Suppressor macrophage treated with lipopolysaccharide for 1 hour (primary cell): ENCODE measurements at regions not wholly inside any gene's neighbourhood (a gene's known extent, or its start where the extent isn't known, plus 50 kb on each side); places are given as distances from the start of the nearest gene placed in this dataset.

Source experiments
- DNase-seq, 3 donors: peaks; one replicate each; pipeline ENCODE4 v3.0.0-alpha.2; 2020 to 2022

GRCh38 chr9:115629879-115630840, 512.2 kb upstream of the TNC start:
- no peak for DNase-seq

DNA sequence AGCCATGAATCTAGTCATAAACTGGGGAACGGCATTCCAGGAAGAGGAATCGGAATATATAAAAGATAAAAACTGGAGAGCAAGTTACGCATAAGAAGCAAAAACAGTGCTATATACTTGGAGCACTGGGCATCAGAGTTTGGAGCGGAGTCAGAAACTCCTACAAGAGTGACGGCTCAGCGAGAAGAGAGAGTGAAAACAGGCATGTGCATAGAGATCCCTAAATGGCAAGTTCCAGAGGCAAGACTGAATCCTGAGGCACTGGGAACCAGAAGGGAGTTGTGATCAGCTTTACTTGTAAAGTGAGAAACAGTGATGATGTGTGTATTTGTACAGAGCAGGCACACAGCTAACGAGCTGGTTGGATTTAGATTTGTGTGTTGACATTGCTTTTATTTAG, 514.4 kb upstream of the TNC start:
- no peak for DNase-seq

GRCh38 chr9:115633104-115633503, 515.1 kb upstream of the TNC start:
- DNase-seq = no peak

- no peak for DNase-seq
These were observed 517.8 kb upstream of the PAPPA start for GRCh38 chr9:115635680-115636383.

DNA sequence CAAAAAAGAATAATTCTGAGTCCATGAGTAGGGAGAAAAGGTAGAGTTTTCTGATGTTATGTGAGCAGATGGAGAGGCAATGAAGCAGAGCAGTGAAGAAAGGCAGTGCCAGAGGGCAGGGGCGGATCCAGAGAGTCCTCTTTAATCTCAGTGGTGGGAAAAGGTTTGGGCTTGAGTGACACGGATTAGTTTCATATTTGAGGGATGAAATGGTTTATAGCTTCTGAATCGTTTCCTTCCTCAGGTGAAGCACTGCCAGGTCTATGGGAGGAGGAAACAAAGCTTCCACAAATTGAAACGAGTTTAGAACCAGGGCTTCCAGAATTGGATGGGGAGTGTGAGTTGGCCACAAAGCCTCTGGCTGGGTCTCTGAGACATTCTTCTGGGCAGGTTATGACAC, 517.0 kb upstream of the PAPPA start:
- no peak for DNase-seq

GRCh38 chr9:115637661-115638060, 515.9 kb upstream of the PAPPA start:
- DNase-seq = no peak

- no peak for DNase-seq
These were observed 512.7 kb upstream of the PAPPA start for GRCh38 chr9:115640887-115641286.

DNA sequence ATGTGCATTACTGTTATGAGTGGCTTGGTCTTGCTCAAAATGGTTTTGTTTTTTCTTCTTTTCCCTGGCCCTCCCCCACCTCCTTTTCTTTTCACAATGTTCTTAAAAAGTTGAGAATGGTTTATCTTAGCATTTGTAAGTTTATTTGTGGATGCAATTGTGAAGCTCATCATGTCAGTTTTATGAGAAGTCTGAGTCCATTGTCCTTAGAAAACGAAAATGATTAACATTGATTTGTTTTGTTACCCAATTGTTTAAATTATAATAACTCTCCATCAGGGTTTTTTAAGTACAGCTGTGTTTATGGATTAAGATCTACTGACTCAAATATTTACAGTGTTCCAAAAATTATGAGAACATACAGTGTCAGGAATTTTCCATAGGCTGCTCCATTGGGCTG, 511.3 kb upstream of the PAPPA start:
- DNase-seq = no peak

DNA sequence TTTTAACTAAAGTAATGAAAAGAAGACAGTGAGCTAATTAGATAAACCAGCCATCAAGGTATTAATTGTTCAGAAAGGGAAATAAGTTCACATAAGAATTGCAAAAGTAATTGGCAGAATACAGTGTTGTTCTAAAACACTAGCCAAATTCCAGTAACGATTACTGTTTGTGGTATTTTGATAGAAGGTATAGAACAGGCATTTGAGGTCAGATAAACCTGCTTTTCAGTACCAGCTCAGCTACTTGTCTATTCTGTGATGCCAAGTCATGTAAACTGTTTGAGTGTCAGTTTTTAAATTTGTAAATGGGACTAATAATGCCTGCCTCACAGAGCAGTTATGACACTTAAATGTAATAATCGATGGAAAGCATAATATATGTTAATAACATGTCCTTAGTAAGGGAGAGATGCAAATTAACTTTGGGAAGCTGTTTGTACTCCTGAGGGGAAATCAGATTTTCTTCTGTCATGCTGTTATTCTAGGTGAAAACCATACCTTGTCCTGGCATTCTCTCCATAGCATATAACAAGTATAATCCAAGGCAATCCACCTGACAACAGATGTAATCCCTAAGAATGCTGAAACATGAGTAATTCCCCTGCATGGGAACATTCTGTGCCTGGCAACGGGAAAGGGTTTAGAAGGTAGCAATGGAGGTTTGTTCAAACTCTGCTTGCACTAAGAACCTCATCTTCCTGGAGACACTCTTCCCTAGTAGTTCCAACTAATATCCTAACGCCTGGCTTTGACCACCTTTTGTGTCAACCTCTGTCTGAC, 509.5 kb upstream of the PAPPA start:
- DNase-seq = no peak

GRCh38 chr9:115649991-115650472, 503.6 kb upstream of the PAPPA start:
- no peak for DNase-seq

DNA sequence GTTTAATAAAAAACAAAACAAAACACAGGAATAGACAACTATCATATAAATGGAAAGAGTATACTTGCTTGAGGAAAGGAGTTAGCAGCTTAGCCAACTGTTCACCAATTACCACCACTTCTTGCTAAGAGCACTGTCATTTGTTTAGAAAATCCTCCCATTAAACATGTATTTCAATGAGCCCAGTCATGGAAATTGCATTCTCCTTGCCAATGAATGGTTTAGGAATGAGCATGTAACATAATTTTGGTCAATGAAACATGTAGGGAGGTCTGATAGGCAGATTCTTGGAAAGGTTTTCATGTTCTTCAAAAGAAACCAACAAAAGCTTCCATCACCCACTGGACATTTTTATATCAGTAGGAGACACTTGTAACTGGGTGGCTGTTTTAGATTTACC, 502.8 kb upstream of the PAPPA start:
- no peak for DNase-seq

GRCh38 chr9:115651461-115651860, 502.1 kb upstream of the PAPPA start:
- no peak for DNase-seq

GRCh38 chr9:115653171-115653606, 500.4 kb upstream of the PAPPA start:
- no peak for DNase-seq

DNA sequence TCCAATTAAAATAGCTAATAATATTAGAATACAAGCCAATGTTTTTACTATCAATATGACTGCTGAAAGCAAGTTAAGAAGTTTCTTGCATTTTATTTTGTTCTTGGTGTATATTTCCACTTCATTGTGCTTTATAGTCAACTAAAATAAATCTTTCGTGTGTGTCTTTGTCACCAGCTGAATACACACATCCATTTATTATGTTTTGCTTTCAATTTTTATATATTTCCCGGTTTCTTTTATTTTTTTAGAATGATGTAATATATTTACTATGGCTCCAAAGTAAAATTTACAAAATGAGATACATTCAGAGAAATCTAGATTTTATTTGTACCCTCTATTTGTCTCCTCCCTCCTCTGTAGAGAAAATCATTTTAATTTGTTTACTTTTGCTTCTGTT, 495.9 kb upstream of the PAPPA start:
- no peak for DNase-seq

- DNase-seq = no peak
These were observed 488.1 kb upstream of the PAPPA start for GRCh38 chr9:115665519-115665918.

DNA sequence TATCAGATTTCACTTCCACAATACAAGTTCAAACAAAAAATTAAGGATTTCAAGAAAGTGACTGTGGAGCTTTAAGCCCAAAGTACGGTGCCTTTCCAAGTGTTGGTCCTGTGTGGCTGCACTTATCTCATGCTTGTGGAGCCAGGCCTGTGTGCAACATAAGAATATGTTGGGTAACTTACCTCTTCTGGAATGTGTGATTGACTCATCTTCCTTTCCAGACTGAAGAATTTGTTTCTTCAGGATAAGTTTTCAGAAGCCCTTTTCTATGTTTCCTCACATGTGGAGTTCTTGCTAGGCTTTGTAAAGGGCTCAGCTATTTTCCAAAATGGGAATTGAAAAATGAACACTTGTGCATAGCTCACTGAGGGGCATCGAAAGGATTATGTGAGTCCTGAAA, 485.1 kb upstream of the PAPPA start:
- no peak for DNase-seq

GRCh38 chr9:115671236-115671962, 482.2 kb upstream of the PAPPA start:
- no peak for DNase-seq

DNA sequence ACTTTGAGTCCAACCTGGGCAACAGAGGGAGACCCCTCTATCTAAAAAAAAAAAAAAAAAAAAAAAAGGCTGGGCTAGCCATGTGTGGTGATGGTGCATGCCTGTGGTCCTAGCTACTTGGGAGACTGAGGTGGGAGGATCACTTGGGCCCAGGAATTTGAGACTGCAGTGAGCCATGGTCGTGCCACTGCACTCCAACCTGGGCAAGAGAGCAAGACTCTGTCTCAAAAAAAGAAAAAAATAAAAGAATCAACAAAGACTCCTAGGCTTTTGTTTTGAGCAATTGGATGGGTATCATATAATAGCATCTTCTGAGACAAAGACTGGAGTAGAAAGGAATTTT, 481.7 kb upstream of the PAPPA start:
- DNase-seq = no peak

DNA sequence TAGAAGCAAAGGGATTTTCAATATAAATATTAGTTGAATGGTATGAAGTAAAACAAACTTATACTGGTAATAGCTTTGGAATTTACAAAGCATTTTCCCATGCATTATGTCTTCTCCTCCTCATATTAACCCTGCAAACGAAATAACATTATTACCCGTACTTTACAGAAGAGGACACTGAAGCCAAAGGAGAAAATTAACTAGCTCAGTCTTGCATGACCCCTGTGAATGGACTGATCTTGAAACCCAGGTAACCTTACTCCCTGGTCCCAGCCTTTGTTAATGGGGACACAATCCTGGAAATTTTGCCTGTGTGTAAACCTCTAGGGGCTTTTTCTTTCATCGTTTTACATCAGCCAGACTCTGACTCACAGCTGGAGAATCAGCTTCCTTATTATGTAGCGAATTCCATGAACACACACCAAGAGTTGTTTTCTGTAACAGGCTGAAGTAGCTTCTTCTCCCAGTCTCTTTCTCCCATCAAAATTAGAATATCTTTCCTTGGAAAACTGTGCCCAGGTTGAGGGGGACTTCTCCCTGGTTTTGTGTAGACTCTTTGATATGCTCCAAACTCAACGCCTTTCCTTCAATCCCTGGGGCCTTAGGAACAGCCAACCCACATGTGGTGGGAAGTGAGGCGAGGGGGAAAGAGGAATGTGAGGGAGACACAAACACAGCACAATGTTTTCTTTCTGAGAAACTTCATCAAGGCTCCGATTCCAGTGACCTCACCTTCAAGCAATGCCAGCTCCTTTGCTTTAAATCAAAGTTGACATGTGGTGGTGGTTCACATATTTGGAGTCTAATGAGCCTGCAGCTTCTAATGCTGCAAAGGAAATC, 480.9 kb upstream of the PAPPA start:
- DNase-seq = peak in 2 of 3 donors; percentile 0 to 21

DNA sequence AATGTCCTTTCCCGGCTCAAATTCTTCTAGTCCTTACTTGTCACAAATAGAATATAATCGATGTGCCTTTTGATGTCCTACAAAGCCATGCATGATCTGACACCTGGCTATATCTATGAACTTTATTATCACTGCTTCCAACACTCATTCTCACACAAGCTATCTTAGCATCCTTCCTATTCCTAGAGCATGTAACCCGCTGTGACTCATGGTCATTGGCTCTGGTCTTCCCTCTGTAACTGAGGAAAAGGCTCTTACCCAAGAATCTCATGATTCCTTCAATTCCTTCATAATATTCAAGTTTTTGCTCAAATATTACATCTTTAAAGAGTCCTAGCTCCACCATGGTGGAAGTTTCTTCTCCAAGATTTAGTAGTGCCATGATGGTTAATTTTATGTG, 480.0 kb upstream of the PAPPA start:
- DNase-seq = no peak

GRCh38 chr9:115674091-115674490, 479.5 kb upstream of the PAPPA start:
- DNase-seq = no peak

GRCh38 chr9:115675834-115676233, 477.8 kb upstream of the PAPPA start:
- DNase-seq = no peak
